Gastroesophageal sphincter (tissue), 3 donors: ENCODE measurements at regions not wholly inside any gene's neighbourhood (a gene's known extent, or its start where the extent isn't known, plus 50 kb on each side); places are given as distances from the start of the nearest gene placed in this dataset.
"Not testable (repeated sequence)": the region's sequence is repeated elsewhere in the genome, so short reads cannot be mapped to it uniquely, and the experiment has no call there.

ENCODE experiments used
- CTCF ChIP-seq, 4 experiments: fragments of 200-600 bp in 2 of 4; fragments of 450-650 bp in 2 of 4; sonication (generic) in 1 of 4; IDR thresholded peaks; one replicate each; pipeline ENCODE4 v1.5.1; 2017 to 2019; ENCODE audit warnings: antibody characterized with exemption in 4 of 4, mild to moderate bottlenecking in 2 of 4, moderate library complexity in 2 of 4
- EP300 ChIP-seq: sonication (generic); formaldehyde crosslinking; IDR thresholded peaks from one replicate; pipeline ENCODE4 v1.6.1; 2017; ENCODE audit warnings: antibody characterized with exemption, mild to moderate bottlenecking
- POLR2A ChIP-seq, 2 donors: fragments of 450-650 bp; IDR thresholded peaks; one replicate each; pipeline ENCODE4 v1.6.1; 2017; ENCODE audit warnings: antibody characterized with exemption in 2 of 2, mild to moderate bottlenecking in 2 of 2, moderate library complexity in 1 of 2
- POLR2AphosphoS5 ChIP-seq: sonication (generic); formaldehyde crosslinking; IDR thresholded peaks from one replicate; pipeline ENCODE4 v1.6.1; 2017; ENCODE audit warnings: antibody characterized with exemption

GRCh38 chr1:146355373-146355772, 126.6 kb upstream of the NOTCH2NLA start:
- not testable (repeated sequence) for TF ChIP-seq POLR2A (IDR thresholded peaks at IDR 0.05); CTCF (IDR thresholded peaks at IDR 0.05); POLR2AphosphoS5; EP300
